Left renal cortex interstitium (tissue), 4 donors: ENCODE measurements at regions not wholly inside any gene's neighbourhood (a gene's known extent, or its start where the extent isn't known, plus 50 kb on each side); places are given as distances from the start of the nearest gene placed in this dataset.
"Not testable (repeated sequence)": the region's sequence is repeated elsewhere in the genome, so short reads cannot be mapped to it uniquely, and the experiment has no call there.

ENCODE experiments used
- DNase-seq, 4 donors: peaks; one replicate each; pipeline ENCODE4 v3.0.0-alpha.2; 2013; ENCODE audit warnings: low read depth in 4 of 4, low spot score in 2 of 4, missing footprints in 1 of 4

GRCh38 chr13:56720841-56721240 lies 419.9 kb upstream of the PRR20A start:
- DNase-seq = no peak

DNA sequence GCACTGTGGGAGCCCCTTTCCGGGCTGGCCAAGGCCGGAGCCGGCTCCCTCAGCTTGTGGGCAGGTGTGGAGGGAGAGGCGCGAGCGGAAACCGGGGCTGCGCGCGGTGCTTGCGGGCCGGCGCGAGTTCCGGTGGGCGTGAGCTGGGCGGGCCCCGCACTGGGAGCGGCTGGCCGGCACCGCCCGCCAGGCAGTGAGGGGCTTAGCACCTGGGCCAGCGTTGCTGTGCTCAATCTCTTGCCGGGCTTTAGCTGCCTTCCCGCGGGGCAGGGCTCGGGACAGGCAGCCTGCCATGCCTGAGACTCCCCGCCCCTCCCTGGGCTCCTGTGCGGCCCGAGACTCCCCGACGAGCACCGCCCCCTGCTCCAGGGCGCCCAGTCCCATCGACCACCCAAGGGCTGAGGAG lies 405.2 kb upstream of the PRR20A start:
- DNase-seq = no peak

DNA sequence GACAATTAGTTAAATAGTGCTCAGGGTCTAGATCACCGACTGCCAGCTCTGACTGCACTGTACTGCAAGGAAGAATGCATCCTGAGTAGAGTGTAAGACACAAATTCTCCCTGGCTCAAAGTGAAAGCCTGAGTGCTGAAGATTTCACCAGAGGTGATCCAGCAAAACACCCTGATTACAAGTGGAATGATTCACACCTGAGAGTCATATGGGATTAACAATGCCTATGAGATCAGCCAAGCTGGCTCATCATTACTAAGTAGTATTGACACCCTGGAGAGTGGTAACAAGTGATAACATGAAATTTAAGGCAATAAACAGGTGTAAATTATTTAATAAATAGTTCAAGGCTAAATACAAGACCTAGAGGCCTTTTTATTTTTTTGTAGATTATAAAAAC lies 403.8 kb upstream of the PRR20A start:
- DNase-seq = no peak

GRCh38 chr13:56752636-56753035 lies 388.1 kb upstream of the PRR20A start:
- no peak for DNase-seq

- DNase-seq = no peak
Measured at GRCh38 chr13:56755181-56755935, 385.4 kb upstream of the PRR20A start.

DNA sequence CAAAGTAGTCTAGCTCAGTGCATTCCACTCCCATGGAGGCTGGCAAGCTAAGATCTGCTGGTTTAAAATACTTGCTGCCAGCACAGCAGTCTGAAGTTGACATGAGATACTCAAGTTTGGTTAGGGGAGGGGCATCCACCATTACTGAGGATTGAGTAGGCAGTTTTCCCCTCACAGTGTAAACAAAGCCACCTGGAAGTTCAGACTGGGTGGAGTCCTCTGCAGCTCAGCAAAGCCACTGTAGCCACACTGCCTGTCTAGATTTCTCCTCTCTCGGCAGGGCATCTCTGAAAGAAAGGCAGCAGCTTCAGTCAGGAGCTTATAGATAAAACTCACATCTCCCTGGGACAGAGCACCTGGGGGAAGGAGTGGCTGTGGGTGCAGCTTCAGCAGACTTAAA lies 377.4 kb upstream of the PRR20A start:
- not testable (repeated sequence) for DNase-seq

GRCh38 chr13:56773148-56773547 lies 367.6 kb upstream of the PRR20A start:
- DNase-seq = no peak

DNA sequence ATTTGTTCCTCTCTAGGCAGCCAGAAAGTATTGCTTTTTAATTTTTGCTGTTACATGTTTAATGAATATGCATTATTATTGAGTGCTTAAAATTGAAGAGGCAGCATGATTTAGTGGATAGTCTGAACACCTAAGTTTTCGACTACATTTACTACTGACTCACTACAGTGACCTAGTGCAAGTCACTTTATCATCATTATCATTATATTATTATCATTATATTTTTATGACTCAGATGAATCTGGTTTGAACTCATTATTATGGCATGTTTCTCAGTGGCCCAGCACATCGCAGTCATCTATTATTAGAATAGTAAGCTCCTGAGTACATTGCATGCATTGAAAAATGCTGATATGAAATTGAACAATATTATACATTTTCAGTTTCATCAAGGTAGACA lies 351.2 kb upstream of the PRR20A start:
- DNase-seq = no peak

DNA sequence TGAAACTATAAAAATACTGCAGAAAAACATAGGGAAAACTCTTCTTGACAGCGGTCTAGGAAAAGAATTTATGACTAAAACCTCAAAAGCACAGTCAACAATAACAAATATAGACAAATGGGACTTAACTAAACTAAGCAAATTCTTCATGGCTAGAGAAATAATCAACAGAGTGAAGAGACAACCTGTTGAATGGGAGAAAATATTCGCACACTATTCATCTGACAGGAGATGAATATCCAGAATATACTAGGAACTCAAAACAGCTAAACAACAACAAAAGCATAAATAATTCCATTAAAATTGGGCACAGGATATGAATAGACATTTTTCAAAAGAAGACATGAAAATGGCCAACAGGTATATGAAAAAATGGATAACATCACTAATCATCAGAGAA lies 303.6 kb upstream of the PRR20A start:
- DNase-seq = no peak

DNA sequence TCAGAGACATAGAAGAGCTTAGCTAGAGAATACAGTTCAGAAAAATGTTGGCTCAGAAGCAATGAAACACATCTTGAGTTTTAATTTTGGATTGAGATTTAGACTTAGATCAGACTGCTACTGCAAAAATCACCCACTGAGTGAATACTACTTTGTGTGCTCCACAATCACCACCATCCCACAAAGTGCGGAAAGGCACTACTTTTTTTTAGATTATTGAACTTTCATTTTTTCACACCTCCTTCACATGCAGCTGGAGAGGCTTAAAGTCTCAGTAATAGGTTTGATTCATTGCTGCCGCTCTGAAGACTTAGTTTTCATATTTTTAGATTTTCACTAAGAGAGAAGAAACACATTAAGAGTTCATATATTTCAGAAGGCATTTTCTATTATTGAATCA lies 289.9 kb upstream of the PRR20A start:
- no peak for DNase-seq

GRCh38 chr13:56861476-56861875 lies 279.2 kb upstream of the PRR20A start:
- DNase-seq = no peak

DNA sequence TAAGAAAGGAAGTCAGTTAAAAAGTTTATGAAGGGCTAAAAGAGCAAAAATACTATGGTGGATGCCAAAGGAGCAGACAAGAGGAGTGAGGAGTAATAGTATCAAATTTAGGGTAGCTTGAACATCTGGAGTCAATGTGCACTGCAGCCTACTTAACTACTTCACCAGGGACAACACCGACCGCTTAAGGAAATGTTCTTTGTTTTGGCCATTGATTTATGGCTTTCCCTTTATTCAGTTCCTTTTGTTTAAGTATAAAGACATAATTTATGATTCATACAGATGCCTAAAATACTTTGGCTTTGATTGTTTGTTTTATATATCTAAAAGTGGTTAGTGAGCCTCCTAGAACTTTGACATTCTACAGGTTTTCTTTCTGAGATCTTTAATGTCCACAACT lies 276.3 kb upstream of the PRR20A start:
- DNase-seq = no peak

DNA sequence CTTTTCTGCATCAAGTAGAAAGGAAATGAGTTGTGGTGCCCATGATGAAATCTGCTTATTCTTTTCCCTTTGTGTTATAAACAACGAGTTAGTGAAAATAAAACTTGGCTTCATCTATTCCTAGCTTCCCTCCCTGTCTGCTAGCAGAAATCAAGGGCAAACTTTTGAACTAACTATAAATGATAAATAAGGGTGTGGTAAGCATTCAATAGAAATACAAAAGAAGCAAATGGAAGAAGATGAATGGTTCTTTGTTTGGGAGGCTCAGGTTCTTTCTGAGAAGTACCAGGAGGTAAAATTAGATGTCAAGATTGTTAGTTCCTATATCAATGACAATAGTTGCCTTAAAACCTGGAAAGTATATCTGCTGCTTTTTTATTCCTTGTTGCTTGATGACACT lies 275.3 kb upstream of the PRR20A start:
- DNase-seq = no peak

GRCh38 chr13:56869671-56870070 lies 271.0 kb upstream of the PRR20A start:
- DNase-seq = no peak

DNA sequence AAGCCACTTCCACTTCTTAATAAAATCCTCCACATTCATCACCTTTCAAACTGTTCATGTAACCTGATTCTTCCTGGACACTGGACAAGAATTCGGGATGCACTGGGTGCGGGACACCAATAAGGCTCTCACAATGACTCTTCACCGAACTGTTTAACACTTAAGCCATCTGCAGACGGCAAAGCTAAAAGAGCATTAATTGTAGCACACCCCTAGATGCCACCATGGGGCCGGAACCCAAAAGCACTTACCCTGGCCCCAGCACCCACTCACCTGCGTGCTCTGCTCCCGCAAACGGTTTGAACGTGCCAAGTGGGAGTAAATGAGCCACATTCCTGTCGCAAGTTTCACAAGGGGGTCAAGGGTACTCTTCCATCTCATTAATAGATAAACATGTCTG lies 254.3 kb upstream of the PRR20A start:
- DNase-seq = no peak

DNA sequence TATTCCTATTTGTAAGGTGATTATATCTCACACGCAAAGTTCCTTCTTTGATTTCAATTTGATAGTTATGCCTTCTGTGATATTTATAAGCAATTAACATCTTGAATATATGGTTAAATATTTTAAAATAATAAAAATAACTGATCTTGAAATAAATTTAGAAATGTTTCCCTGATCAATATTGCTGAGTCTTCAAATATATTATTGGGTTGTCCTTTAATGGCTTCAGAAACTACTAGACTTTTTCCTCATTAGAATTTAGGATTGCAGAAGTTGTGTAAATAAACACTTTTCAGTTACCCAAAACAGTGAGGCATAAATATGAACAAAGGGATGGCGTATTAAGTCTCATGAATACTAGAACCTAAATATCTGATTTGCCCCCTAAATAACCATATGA lies 252.3 kb upstream of the PRR20A start:
- DNase-seq = no peak

DNA sequence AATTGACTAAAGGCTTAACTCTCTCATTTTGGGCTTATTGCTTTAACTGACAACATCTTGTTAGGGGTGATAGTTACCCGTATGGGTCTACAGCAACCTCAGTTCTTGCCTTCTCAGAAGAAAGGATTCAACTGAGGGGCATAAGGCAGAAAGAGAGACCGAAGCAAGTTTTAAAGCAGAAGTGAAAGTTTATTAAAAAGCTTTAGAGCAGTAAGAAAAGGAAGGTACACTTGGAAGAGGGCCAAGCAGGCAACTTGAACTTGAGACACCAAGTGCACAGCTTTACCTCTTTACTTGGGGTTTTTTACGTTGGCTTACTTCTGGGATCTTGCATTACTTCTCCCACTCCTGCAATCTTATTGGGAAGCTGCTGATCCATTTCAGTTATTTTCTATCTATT lies 246.9 kb upstream of the PRR20A start:
- DNase-seq = no peak

DNA sequence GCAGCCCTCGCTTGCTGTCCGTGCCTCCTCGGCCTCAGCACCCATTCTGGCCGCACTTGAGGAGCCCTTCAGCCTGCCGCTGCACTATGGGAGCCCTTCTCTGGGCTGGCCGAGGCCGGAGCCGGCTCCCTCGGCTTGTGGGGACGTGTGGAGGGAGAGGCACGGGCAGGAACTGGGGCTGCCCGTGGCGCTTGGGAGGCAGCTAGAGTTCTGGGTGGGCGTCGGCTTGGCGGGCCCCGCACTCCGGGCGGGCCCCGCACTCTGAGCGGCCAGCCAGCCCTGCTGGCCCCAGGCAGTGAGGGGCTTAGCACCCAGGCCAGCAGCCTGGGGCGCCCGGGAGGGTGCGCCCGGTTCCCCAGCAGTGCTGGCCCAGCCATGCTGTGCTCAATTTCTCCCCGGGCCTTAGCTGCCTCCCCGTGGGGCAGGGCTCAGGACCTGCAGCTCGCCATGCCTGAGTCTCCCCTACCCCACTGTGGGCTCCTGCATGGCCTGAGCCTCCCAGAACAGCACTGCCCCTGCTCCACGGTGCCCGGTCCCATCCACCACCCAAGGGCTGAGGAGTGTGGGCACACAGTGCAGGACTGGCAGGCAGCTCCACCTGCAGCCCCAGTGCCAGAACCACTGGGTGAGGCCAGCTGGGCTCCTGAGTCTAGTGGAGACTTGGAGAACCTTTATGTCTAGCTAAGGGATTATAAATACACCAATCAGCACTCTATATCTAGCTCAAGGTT lies 240.0 kb upstream of the PRR20A start:
- no peak for DNase-seq

- DNase-seq = no peak
Measured at GRCh38 chr13:56902276-56902675, 238.4 kb upstream of the PRR20A start.

DNA sequence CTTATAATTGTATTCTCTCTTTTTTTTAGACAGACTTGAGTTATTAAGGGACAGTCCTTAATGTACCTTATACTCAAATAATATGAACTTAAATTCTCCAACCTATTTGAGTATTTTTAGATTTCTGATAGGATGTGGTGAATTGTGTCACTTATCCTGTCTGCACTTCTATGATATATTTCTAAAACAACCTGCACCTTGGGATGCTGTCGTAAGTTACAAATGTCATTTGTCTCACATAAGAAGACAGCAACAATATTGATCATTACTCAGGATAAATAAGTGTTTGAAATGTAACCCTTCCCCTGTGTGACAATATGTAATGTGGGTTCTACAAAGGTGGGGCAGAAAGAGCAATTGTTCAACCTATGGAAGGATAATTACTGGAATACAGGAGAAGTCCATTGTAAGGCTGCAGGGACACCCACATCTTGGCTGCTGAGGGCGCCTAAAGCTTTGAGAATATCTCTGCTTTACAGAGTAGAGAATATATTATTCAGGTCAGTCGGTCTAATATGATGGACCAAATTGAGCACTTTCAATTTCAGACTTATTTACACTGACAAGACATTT lies 236.9 kb upstream of the PRR20A start:
- no peak for DNase-seq

GRCh38 chr13:56906909-56907308 lies 233.8 kb upstream of the PRR20A start:
- no peak for DNase-seq

- no peak for DNase-seq
Measured at GRCh38 chr13:56907766-56908165, 233.0 kb upstream of the PRR20A start.
